HL-60 (cell line): ENCODE measurements at regions not wholly inside any gene's neighbourhood (a gene's known extent, or its start where the extent isn't known, plus 50 kb on each side); places are given as distances from the start of the nearest gene placed in this dataset.

Experiments used
- POLR2AphosphoS5 ChIP-seq: IDR thresholded peaks from 2 replicates; pipeline ENCODE4 v1.6.1; 2012; ENCODE audit warnings: low read depth
- TF ChIP-seq, protein P1 (sequence below): IDR thresholded peaks from one replicate; pipeline ENCODE4 v1.5.1; 2011; ENCODE audit warnings: low read length, control low read depth, inconsistent platforms; ENCODE audit not compliant: insufficient read depth

DNA sequence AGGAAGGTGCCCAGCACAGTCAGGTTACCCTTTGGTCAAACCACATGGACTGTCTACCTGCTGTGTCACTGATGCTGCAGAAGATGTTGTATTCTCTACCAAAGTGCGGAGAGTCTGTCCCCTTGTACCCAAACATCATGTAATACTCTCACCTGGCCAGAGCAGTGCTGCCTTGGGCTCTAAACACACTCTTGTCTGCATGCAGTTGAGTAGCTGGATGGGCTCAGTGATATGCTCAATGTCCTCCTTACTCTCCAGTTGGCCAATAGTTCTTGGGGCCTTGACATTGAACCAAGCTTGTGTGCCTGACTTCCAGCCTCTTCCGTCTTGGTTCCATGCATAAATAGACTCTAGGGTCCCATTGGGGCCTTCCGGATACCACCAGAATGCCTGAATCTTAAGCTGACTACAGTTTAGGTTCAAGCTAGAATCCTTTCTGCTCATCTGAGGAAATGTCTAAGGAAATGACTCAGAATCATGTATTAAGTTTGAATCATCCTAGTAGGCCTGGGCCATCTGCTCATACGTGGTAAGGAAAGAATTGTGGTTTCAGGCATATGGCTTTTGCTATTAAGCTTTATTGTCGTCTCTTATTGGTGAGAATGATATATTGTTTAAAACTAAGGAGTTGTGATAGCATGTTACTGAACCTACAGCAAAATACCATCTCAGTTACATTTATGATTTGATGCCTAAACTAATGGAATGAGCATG lies 118.0 kb downstream of the OTUD1 start:
- TF ChIP-seq, protein P1, sequence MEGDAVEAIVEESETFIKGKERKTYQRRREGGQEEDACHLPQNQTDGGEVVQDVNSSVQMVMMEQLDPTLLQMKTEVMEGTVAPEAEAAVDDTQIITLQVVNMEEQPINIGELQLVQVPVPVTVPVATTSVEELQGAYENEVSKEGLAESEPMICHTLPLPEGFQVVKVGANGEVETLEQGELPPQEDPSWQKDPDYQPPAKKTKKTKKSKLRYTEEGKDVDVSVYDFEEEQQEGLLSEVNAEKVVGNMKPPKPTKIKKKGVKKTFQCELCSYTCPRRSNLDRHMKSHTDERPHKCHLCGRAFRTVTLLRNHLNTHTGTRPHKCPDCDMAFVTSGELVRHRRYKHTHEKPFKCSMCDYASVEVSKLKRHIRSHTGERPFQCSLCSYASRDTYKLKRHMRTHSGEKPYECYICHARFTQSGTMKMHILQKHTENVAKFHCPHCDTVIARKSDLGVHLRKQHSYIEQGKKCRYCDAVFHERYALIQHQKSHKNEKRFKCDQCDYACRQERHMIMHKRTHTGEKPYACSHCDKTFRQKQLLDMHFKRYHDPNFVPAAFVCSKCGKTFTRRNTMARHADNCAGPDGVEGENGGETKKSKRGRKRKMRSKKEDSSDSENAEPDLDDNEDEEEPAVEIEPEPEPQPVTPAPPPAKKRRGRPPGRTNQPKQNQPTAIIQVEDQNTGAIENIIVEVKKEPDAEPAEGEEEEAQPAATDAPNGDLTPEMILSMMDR, result no peak
- no peak for TF ChIP-seq POLR2AphosphoS5
